ENCODE measurements at regions not wholly inside any gene's neighbourhood (a gene's known extent, or its start where the extent isn't known, plus 50 kb on each side); places are given as distances from the start of the nearest gene placed in this dataset.

DNA sequence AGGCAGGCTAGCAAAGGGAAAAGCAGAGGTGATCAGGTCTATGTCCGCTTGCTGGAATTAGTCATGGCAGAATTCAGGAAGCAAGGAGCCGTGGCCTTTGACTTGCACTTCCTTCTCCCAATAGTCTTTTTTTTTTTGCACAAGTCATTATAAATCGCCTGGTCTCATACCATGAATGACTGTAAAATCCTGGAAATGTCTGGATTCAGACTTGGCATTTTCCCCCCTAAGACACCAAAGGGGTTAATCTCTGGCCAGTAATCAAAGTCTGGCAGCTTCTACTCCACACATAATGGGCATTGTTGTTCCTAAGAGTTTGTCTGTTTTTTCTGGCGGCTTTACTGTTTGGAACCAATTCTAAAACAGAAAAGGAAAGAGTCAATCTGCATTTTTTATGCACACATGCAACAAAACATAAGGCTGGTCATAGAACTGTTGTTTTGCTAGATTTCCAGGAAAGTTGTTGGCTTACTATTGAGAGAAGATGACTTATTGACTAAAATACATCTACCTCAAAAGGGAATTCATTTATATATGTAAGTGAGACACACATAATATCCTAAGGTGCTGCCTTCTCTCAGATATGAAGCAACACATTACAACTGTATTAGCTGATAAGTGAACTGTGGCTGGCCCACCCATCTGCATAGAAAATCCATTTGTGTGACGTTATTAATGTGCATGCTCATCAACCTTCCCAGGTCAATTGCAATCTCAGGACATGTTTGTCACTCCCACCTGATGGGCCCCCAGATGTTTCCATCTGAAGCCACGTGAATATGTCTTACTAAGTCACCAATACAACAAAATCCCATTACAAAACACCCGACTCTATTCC lies 157.3 kb downstream of the BTG1 start:
- TF ChIP-seq, protein P1, sequence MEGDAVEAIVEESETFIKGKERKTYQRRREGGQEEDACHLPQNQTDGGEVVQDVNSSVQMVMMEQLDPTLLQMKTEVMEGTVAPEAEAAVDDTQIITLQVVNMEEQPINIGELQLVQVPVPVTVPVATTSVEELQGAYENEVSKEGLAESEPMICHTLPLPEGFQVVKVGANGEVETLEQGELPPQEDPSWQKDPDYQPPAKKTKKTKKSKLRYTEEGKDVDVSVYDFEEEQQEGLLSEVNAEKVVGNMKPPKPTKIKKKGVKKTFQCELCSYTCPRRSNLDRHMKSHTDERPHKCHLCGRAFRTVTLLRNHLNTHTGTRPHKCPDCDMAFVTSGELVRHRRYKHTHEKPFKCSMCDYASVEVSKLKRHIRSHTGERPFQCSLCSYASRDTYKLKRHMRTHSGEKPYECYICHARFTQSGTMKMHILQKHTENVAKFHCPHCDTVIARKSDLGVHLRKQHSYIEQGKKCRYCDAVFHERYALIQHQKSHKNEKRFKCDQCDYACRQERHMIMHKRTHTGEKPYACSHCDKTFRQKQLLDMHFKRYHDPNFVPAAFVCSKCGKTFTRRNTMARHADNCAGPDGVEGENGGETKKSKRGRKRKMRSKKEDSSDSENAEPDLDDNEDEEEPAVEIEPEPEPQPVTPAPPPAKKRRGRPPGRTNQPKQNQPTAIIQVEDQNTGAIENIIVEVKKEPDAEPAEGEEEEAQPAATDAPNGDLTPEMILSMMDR (conservative IDR thresholded peaks at IDR 0.05) = no peak
- TF ChIP-seq EZH2 (IDR thresholded peaks at IDR 0.05; ENCODE audit: low read depth) = no peak

Measured in PC-9 (cell line).